ENCODE measurements at regions not wholly inside any gene's neighbourhood (a gene's known extent, or its start where the extent isn't known, plus 50 kb on each side); places are given as distances from the start of the nearest gene placed in this dataset.
"Not testable (repeated sequence)": the region's sequence is repeated elsewhere in the genome, so short reads cannot be mapped to it uniquely, and the experiment has no call there.

DNA sequence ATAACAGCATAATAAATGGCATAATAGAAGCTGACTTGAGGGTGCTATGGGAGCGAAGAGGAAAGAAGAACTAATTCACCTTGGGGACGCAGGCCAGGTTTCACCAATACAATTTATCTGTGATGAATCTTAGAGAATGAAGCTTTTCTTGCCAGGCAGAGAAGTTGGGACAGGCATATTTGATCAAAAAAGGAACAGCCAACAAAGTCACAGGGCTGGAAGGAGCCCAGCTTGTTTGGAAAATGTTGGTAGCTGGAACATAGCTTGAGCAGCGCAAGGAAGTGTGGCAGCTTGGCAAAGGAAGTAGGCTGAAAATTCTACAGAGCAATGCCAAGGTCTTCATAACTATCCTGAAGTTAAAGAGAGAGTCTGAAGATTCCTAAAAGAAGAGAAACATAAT is 181.5 kb upstream of the OR13F1 start:
- no peaks in the 10 kb centered on the region for H3K36me3 ChIP-seq (ENCODE audit: control insufficient read depth in 2 of 2, extremely low read depth in 1 of 2, insufficient read depth in 2 of 2, low read length in 2 of 2)
- no peak overlapping the region for H3K9ac ChIP-seq (replicated peaks; ENCODE audit: extremely low read depth, insufficient read depth, low read length)
- no peak overlapping the region for H3K4me2 ChIP-seq (ENCODE audit: insufficient read depth, low read length)
- H3K27me3 ChIP-seq (ENCODE audit: control insufficient read depth in 2 of 2, insufficient read depth in 2 of 2, low read length in 2 of 2) = no peaks in the 10 kb centered on the region
- no peaks in the 10 kb centered on the region for H3K79me2 ChIP-seq (ENCODE audit: control insufficient read depth, insufficient read depth, low read length)
- TF ChIP-seq POLR2AphosphoS5 (IDR thresholded peaks at IDR 0.05; ENCODE audit: insufficient read depth, low read depth, low read length) = no peak
- TF ChIP-seq, protein P1, sequence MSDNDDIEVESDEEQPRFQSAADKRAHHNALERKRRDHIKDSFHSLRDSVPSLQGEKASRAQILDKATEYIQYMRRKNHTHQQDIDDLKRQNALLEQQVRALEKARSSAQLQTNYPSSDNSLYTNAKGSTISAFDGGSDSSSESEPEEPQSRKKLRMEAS (IDR thresholded peaks at IDR 0.05; ENCODE audit: insufficient read depth, insufficient read length) = no peak
- TF ChIP-seq, protein P2, sequence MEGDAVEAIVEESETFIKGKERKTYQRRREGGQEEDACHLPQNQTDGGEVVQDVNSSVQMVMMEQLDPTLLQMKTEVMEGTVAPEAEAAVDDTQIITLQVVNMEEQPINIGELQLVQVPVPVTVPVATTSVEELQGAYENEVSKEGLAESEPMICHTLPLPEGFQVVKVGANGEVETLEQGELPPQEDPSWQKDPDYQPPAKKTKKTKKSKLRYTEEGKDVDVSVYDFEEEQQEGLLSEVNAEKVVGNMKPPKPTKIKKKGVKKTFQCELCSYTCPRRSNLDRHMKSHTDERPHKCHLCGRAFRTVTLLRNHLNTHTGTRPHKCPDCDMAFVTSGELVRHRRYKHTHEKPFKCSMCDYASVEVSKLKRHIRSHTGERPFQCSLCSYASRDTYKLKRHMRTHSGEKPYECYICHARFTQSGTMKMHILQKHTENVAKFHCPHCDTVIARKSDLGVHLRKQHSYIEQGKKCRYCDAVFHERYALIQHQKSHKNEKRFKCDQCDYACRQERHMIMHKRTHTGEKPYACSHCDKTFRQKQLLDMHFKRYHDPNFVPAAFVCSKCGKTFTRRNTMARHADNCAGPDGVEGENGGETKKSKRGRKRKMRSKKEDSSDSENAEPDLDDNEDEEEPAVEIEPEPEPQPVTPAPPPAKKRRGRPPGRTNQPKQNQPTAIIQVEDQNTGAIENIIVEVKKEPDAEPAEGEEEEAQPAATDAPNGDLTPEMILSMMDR (IDR thresholded peaks at IDR 0.05; ENCODE audit: extremely low read depth in 1 of 2, insufficient read depth in 1 of 2, low read depth in 1 of 2, low read length in 2 of 2) = no peak
- no peaks in the 10 kb centered on the region for H3K9me1 ChIP-seq (replicated peaks; ENCODE audit: control insufficient read depth, extremely low read depth, insufficient read depth, low read length)
- no peak overlapping the region for H3K4me3 ChIP-seq (replicated peaks in 1 of 3; ENCODE audit: insufficient read depth in 1 of 3, low read depth in 1 of 3, low read length in 3 of 3)
- FAIRE-seq (no peak), DNase-seq (ENCODE audit: low read depth, low spot score) (no peak)
- no peaks in the 10 kb centered on the region for H3K9me3 ChIP-seq (replicated peaks; ENCODE audit: control insufficient read depth, insufficient read depth, low read length)
- no peaks in the 10 kb centered on the region for H3K4me1 ChIP-seq (ENCODE audit: control insufficient read depth, extremely low read depth, insufficient read depth, low read length)
- no peak overlapping the region for H2AFZ ChIP-seq (ENCODE audit: low read depth, low read length)
- BruUV-seq (replicated peaks) = no TSS peak
- POLR2A ChIA-PET = no interaction called here
- H3K27ac ChIP-seq (ENCODE audit: insufficient read depth, low read depth, low read length) = no peak overlapping the region
- dilution Hi-C loops (cut with MboI; ENCODE audit: extremely low pct_ligation_motif_present, low sequenced_read_pairs) (no loop called here), intact Hi-C loops (cut with micrococcal nuclease) (no loop called here)
- H4K20me1 ChIP-seq (replicated peaks; ENCODE audit: control insufficient read depth, extremely low read depth, insufficient read depth, low read length) = no peaks in the 10 kb centered on the region
- CTCF ChIA-PET = no interaction called here

DNA sequence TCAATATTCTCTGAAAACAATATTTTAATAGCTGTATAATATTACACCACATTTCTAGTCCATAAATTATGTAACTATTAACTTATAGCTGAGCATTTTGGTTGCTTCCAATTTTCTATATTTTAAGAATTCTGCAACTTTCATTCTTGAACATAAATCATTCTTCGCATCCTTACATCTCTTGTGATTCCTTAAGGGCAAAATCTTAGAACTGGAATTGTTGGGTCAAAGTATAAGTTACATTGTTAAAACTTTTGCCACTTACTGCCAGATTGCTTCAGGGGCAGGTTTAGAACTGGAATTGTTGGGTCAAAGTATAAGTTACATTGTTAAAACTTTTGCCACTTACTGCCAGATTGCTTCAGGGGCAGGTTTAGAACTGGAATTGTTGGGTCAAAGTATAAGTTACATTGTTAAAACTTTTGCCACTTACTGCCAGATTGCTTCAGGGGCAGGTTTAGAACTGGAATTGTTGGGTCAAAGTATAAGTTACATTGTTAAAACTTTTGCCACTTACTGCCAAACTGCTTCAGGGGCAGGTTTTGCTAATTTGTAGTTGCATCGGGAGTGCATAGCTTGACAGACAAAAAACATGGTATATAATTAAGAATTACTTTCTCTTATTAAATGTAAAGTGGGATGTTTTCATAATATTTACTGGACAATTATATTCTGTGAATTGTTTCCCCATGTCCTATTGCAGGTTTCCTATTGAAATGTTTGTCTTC is 179.9 kb upstream of the OR13F1 start:
- CTCF ChIA-PET; FAIRE-seq; H3K79me2 ChIP-seq (ENCODE audit: control insufficient read depth, insufficient read depth, low read length); H3K9ac ChIP-seq (replicated peaks; ENCODE audit: extremely low read depth, insufficient read depth, low read length); H3K4me3 ChIP-seq (replicated peaks in 1 of 3; ENCODE audit: insufficient read depth in 1 of 3, low read depth in 1 of 3, low read length in 3 of 3); H3K27me3 ChIP-seq (ENCODE audit: control insufficient read depth in 2 of 2, insufficient read depth in 2 of 2, low read length in 2 of 2); BruUV-seq (replicated peaks); dilution Hi-C loops (cut with MboI; ENCODE audit: extremely low pct_ligation_motif_present, low sequenced_read_pairs); DNase-seq (ENCODE audit: low read depth, low spot score); H3K4me2 ChIP-seq (ENCODE audit: insufficient read depth, low read length); H4K20me1 ChIP-seq (replicated peaks; ENCODE audit: control insufficient read depth, extremely low read depth, insufficient read depth, low read length); H3K27ac ChIP-seq (ENCODE audit: insufficient read depth, low read depth, low read length); POLR2A ChIA-PET; H3K4me1 ChIP-seq (ENCODE audit: control insufficient read depth, extremely low read depth, insufficient read depth, low read length); H3K9me3 ChIP-seq (replicated peaks; ENCODE audit: control insufficient read depth, insufficient read depth, low read length); intact Hi-C loops (cut with micrococcal nuclease); H2AFZ ChIP-seq (ENCODE audit: low read depth, low read length); H3K36me3 ChIP-seq (ENCODE audit: control insufficient read depth in 2 of 2, extremely low read depth in 1 of 2, insufficient read depth in 2 of 2, low read length in 2 of 2); H3K9me1 ChIP-seq (replicated peaks; ENCODE audit: control insufficient read depth, extremely low read depth, insufficient read depth, low read length): not testable (repeated sequence)

All from endothelial cell of umbilical vein (primary cell).